NCI-H2107 treated with DMSO at 0.1 percent for 48 hours (cell line): ENCODE measurements at regions not wholly inside any gene's neighbourhood (a gene's known extent, or its start where the extent isn't known, plus 50 kb on each side); places are given as distances from the start of the nearest gene placed in this dataset.
"Not testable (repeated sequence)": the region's sequence is repeated elsewhere in the genome, so short reads cannot be mapped to it uniquely, and the experiment has no call there.

ENCODE experiments used
- DNase-seq: peaks from one replicate; lab custom pipeline; 2025; ENCODE audit not compliant: unreplicated experiment; lab: John Stamatoyannopoulos, UW

GRCh38 chr5:18395126-18396110 is 761.2 kb downstream of the TAF11L14 start:
- DNase-seq: no peak

GRCh38 chr5:18397371-18397770 is 763.1 kb downstream of the TAF11L14 start:
- DNase-seq: no peak

- DNase-seq: no peak
Observed at GRCh38 chr5:18397891-18398290, 763.6 kb downstream of the TAF11L14 start.

GRCh38 chr5:18399461-18400327 is 765.4 kb downstream of the TAF11L14 start:
- DNase-seq: not testable (repeated sequence)

GRCh38 chr5:18403141-18403540 is 768.9 kb downstream of the TAF11L14 start:
- DNase-seq: no peak

GRCh38 chr5:18403941-18404438 is 769.7 kb downstream of the TAF11L14 start:
- DNase-seq: no peak

- DNase-seq: no peak
Observed at GRCh38 chr5:18420711-18421110, 786.5 kb downstream of the TAF11L14 start.

- DNase-seq: no peak
Observed at GRCh38 chr5:18433336-18433735, 799.1 kb downstream of the TAF11L14 start.

GRCh38 chr5:18438126-18438525 is 803.9 kb downstream of the TAF11L14 start:
- no peak for DNase-seq

- no peak for DNase-seq
Observed at GRCh38 chr5:18455521-18455920, 821.3 kb downstream of the TAF11L14 start.

- no peak for DNase-seq
Observed at GRCh38 chr5:18457255-18457654, 823.0 kb downstream of the TAF11L14 start.

GRCh38 chr5:18461766-18462165 is 827.5 kb downstream of the TAF11L14 start:
- no peak for DNase-seq

- DNase-seq: peak; percentile 18
Observed at GRCh38 chr5:18465833-18466681, 831.8 kb downstream of the TAF11L14 start.

GRCh38 chr5:18466731-18467130 is 832.5 kb downstream of the TAF11L14 start:
- no peak for DNase-seq

- not testable (repeated sequence) for DNase-seq
Observed at GRCh38 chr5:18471791-18472190, 837.5 kb downstream of the TAF11L14 start.

GRCh38 chr5:18483451-18483850 is 849.2 kb downstream of the TAF11L14 start:
- no peak for DNase-seq

- peak; percentile 2 for DNase-seq
Observed at GRCh38 chr5:18487928-18488480, 853.7 kb downstream of the TAF11L14 start.

GRCh38 chr5:18489703-18490102 is 855.4 kb downstream of the TAF11L14 start:
- DNase-seq: no peak

GRCh38 chr5:18491349-18491748 is 857.1 kb downstream of the TAF11L14 start:
- no peak for DNase-seq

GRCh38 chr5:18495157-18495556 is 860.9 kb downstream of the TAF11L14 start:
- DNase-seq: no peak
